BE2C (cell line): ENCODE measurements at regions not wholly inside any gene's neighbourhood (a gene's known extent, or its start where the extent isn't known, plus 50 kb on each side); places are given as distances from the start of the nearest gene placed in this dataset.
"Not testable (repeated sequence)": the region's sequence is repeated elsewhere in the genome, so short reads cannot be mapped to it uniquely, and the experiment has no call there.

Source experiments
- DNase-seq: peaks from one replicate; pipeline ENCODE4 v3.0.0-alpha.2; 2020
- H3K27me3 ChIP-seq: fragments of 250-450 bp; sonication (Bioruptor Pico); 2 replicates; pipeline ENCODE4 v1.5.1; 2020; ENCODE audit warnings: mild to moderate bottlenecking
- H3K36me3 ChIP-seq: fragments of 250-450 bp; sonication (Bioruptor Pico); 2 replicates; pipeline ENCODE4 v1.5.1; 2020; ENCODE audit warnings: mild to moderate bottlenecking
- H3K4me1 ChIP-seq: fragments of 250-450 bp; sonication (Bioruptor Pico); 2 replicates; pipeline ENCODE4 v1.5.1; 2020
- H3K4me3 ChIP-seq: 2 replicates; pipeline ENCODE4 v1.5.1; 2011; ENCODE audit warnings: low read depth, low read length
- H3K9me3 ChIP-seq: fragments of 250-450 bp; sonication (Bioruptor Pico); 2 replicates; pipeline ENCODE4 v1.5.1; 2020
- CTCF ChIP-seq: IDR thresholded peaks from 2 replicates; pipeline ENCODE4 v1.5.1; 2012; ENCODE audit warnings: mild to moderate bottlenecking, low read depth, low read length

- H3K9me3 ChIP-seq, result no peaks in the 10 kb centered on the region
- DNase-seq, result no peak
Measured at GRCh38 chr11:123338997-123339752, 90.9 kb upstream of the GRAMD1B start.

GRCh38 chr11:123338266-123338800 lies 91.7 kb upstream of the GRAMD1B start:
- H3K9me3 ChIP-seq, result no peaks in the 10 kb centered on the region
- no peak for DNase-seq
- no peaks in the 10 kb centered on the region for H3K27me3 ChIP-seq
- no peak for TF ChIP-seq CTCF
- no peak overlapping the region for H3K4me3 ChIP-seq
- H3K36me3 ChIP-seq, result no peaks in the 10 kb centered on the region
- H3K4me1 ChIP-seq, result no peaks in the 10 kb centered on the region

More at GRCh38 chr11:123338997-123339752, 90.9 kb upstream of the GRAMD1B start:
- Histone ChIP-seq H3K27me3 (no peaks in the 10 kb centered on the region), H3K36me3 (no peaks in the 10 kb centered on the region), H3K4me1 (no peaks in the 10 kb centered on the region), H3K4me3 (no peak overlapping the region)
- TF ChIP-seq CTCF, result no peak

- Histone ChIP-seq H3K27me3 (no peaks in the 10 kb centered on the region), H3K9me3 (no peaks in the 10 kb centered on the region), H3K36me3 (no peaks in the 10 kb centered on the region), H3K4me1 (peaks cover 9% of the 10 kb centered on the region), H3K4me3 (no peak overlapping the region)
- no peak for TF ChIP-seq CTCF
- no peak for DNase-seq
Measured at GRCh38 chr11:123334925-123335324, 95.1 kb upstream of the GRAMD1B start.

- H3K9me3 ChIP-seq, H3K4me1 ChIP-seq, H3K27me3 ChIP-seq, H3K36me3 ChIP-seq, DNase-seq, H3K4me3 ChIP-seq: not testable (repeated sequence)
Measured at GRCh38 chr11:123332577-123332976, 97.5 kb upstream of the GRAMD1B start.

- no peak for DNase-seq
- no peak for TF ChIP-seq CTCF
Measured at GRCh38 chr11:123330948-123331347, 99.1 kb upstream of the GRAMD1B start.

GRCh38 chr11:123330471-123330870 lies 99.6 kb upstream of the GRAMD1B start:
- no peak for TF ChIP-seq CTCF
- H3K9me3 ChIP-seq, result no peaks in the 10 kb centered on the region
- H3K36me3 ChIP-seq, result no peaks in the 10 kb centered on the region
- H3K4me3 ChIP-seq, result no peak overlapping the region
- DNase-seq, result no peak
- no peaks in the 10 kb centered on the region for H3K27me3 ChIP-seq
- peaks cover 9% of the 10 kb centered on the region for H3K4me1 ChIP-seq

More at GRCh38 chr11:123330948-123331347, 99.1 kb upstream of the GRAMD1B start:
- no peaks in the 10 kb centered on the region for H3K27me3 ChIP-seq
- no peaks in the 10 kb centered on the region for H3K36me3 ChIP-seq
- H3K4me1 ChIP-seq, result peaks cover 9% of the 10 kb centered on the region
- no peak overlapping the region for H3K4me3 ChIP-seq
- H3K9me3 ChIP-seq, result no peaks in the 10 kb centered on the region
